Cardiac fibroblast (primary cell): ENCODE measurements at regions not wholly inside any gene's neighbourhood (a gene's known extent, or its start where the extent isn't known, plus 50 kb on each side); places are given as distances from the start of the nearest gene placed in this dataset.

ENCODE experiments used
- DNase-seq, 2 donors: peaks; one replicate each; pipeline versions ENCODE4 v3.0.0 to v3.0.0-alpha.2; 2010; ENCODE audit warnings: low read depth in 2 of 2
- H3K4me3 ChIP-seq, 2 donors: replicated peaks in 1 of 2; 1 replicate in 1 of 2; 2 replicates in 1 of 2; pipeline ENCODE4 v1.5.1; 2011; ENCODE audit warnings: low read depth in 2 of 2, low read length in 2 of 2, mild to moderate bottlenecking in 2 of 2, moderate library complexity in 1 of 2
- TF ChIP-seq, protein P1 (sequence below): IDR thresholded peaks from one replicate; pipeline ENCODE4 v1.5.1; 2011; ENCODE audit warnings: low read depth, mild to moderate bottlenecking, low read length, inconsistent platforms

DNA sequence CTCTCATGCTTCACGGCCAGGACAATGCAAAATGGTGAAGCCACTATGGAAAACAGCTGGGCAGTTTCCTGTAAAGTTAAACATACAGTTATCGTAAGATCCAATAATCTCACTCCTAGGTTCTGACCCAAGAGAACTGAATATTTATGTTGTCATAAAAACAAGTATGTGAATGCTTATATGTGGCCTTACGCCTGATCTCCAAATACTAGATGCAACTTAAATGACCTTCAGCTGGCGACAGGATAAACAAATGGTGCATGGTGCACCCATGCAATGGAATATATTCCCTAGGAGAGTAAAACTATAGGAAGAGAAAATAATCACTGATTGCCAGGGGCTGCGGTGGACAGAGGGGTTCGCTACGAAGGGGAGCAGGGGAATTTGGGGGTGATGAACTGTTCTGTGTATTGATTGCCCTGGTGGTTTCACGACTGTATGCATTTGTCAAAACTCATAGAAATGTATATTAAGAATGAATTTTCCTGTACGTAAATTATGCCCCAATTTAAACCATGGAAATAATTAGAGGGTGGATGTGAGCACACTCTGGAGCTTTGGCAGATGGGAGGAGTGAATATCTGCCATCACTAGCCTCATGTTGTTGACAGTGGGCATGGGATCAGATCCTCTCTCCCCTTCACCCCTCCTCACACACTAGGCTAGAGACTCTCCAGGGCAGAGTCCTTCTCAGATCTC is 100.8 kb upstream of the MYCN start:
- no peak overlapping the region for H3K4me3 ChIP-seq
- no peak for DNase-seq
- TF ChIP-seq, protein P1, sequence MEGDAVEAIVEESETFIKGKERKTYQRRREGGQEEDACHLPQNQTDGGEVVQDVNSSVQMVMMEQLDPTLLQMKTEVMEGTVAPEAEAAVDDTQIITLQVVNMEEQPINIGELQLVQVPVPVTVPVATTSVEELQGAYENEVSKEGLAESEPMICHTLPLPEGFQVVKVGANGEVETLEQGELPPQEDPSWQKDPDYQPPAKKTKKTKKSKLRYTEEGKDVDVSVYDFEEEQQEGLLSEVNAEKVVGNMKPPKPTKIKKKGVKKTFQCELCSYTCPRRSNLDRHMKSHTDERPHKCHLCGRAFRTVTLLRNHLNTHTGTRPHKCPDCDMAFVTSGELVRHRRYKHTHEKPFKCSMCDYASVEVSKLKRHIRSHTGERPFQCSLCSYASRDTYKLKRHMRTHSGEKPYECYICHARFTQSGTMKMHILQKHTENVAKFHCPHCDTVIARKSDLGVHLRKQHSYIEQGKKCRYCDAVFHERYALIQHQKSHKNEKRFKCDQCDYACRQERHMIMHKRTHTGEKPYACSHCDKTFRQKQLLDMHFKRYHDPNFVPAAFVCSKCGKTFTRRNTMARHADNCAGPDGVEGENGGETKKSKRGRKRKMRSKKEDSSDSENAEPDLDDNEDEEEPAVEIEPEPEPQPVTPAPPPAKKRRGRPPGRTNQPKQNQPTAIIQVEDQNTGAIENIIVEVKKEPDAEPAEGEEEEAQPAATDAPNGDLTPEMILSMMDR, result no peak

- no peak overlapping the region for H3K4me3 ChIP-seq
- TF ChIP-seq, protein P1, result no peak
- no peak for DNase-seq
Measured at GRCh38 chr2:15840148-15840547, 100.2 kb upstream of the MYCN start.

DNA sequence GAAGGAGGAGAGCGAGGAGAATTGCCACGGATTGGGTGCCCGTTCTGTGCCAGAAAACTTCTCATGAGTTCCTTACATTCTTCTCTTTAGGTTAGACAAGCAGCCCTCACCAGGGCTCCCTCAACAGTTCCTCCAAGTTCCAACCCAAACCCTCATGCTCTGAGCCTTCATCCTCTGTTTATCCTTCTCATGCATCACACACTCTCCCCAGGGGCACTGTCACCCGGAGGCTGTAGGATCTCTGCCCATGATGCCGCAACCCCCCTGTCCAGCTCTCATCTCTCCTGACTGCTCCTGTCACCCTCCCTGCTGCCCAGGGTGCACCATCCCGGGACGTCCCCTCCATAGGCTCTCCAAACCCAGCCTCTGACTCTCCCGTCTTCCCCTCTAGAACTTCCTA is 99.4 kb upstream of the MYCN start:
- DNase-seq, result no peak
- H3K4me3 ChIP-seq, result no peak overlapping the region
- TF ChIP-seq, protein P1, result no peak

DNA sequence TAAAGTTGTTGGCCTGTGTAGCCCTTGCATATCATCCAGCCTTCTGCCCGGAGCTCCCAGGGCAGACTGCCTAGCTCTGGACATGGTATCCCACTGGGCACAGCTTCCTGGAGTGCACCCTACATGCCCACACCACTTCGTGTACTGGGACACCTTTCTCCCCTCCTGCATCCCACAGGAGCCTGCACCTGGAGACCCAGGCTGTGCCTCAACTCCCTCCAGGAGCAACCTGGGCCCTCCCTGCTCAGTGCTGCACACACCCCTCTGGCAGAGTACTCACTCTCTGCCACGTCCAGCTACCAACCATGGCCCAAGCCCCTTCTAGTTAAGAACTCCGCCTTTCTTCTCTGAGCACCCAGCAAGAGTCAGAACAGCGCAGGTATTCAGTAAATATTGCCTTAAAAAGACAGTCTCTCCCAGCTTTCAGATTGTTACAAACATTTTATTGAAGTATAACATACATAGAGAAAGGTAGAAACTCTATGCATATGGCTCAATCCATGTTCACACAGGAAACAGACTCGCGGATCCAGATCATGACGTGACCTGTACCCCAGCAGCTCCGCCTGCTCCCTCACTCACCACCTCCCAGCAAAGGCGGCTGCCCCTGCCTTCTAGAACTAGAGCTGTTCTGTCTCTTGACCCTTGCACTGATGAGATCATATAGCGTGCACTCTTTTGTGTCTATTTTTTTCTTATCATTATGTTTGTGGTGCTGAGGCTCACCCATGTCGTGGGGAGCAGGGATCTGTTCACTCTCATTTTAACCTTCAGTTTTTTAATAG is 98.4 kb upstream of the MYCN start:
- DNase-seq, result no peak
- TF ChIP-seq, protein P1, result no peak
- H3K4me3 ChIP-seq, result no peak overlapping the region

GRCh38 chr2:15842758-15843666 is 97.3 kb upstream of the MYCN start:
- no peak overlapping the region for H3K4me3 ChIP-seq
- DNase-seq, result no peak
- TF ChIP-seq, protein P1, result no peak

- DNase-seq, result no peak
- H3K4me3 ChIP-seq, result no peak overlapping the region
- TF ChIP-seq, protein P1, result no peak
Measured at GRCh38 chr2:15844211-15844801, 96.0 kb upstream of the MYCN start.
